HG03378 (cell line): ENCODE measurements at regions not wholly inside any gene's neighbourhood (a gene's known extent, or its start where the extent isn't known, plus 50 kb on each side); places are given as distances from the start of the nearest gene placed in this dataset.

Source experiments
- ATAC-seq: cut with Tn5 transposase; IDR thresholded peaks from one replicate; pipeline ENCODE4 v1.9.1; 2021; ENCODE audit warnings: mild to moderate bottlenecking, moderate library complexity; ENCODE audit not compliant: unreplicated experiment

DNA sequence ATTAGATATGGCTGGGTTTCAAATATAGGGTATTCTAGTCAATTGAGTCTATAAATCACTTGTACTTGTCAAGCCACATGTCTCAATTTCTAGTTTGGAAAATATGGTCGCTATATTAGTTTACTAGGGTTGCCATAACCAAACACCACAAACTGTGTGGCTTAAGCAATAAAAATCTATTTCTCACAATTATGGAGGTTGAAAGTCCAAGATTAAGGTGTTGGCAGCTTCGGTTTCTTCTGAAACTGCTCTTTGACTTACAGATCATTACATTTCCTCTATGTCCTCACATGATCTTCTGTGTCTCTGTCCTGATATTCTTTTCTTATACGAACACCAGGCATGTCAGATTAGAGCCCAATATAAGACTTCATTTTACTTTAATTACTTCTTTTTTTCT, 55.8 kb upstream of the BASP1 start:
- ATAC-seq: no peak

DNA sequence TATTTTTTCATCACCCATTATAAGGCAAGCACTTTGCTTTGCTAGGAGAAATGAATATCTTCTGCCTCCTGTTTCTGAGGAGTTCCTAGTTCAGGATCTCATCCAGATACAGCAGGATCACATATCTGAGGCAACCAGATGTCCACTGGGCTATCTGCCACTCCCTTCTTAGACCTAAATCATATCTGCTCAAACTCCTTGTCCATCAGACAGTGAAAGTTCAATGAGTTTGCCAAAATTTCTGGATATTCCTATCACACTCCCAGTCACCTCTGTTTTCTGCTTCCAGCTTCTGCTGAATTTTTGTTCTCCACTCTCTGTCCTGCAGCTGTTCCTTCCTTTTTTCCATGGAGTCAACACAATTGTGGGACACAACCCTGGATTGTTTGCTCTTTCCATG, 54.2 kb upstream of the BASP1 start:
- ATAC-seq: no peak

DNA sequence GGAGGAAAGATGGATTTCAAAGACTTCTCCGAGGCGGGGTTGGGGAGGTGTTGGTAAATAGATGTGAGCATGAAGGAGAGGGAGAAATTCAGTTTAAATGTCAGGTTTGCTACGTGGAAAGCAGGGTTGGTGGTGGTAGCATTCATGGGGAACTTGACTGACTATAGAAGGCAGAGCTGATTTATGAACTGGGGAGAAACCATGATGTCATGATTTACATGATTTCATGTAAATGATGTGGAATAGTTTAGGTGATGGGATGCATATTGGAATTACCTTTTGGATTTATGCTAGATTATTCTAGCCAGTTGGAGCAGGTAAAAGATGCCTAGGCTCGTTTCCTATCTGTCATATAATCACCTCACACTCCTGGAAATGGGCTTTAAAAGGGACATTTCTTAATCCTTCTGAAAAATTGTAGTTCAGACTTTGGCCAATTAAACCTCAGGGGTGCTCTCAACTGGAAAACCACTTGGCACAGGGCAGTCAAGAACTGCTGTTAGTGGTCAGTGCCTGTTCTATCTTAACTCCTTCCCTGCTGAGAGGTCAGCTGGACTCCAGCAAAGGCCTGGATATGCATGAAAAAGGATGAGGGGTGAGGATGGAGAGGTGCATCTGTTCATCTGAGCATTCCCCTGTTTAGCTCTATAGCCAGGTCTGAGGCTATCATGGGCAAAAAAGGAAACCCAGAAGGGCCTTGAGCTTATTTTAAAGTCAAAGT, 50.1 kb upstream of the BASP1 start:
- ATAC-seq: no peak
